Activated CD8-positive, alpha-beta memory T cell treated with anti-CD3 and anti-CD28 coated beads, Interleukin-2, amount 10 ng/mL, durations not matched to agents 7 days and 5 days (primary cell): ENCODE measurements at regions not wholly inside any gene's neighbourhood (a gene's known extent, or its start where the extent isn't known, plus 50 kb on each side); places are given as distances from the start of the nearest gene placed in this dataset.
"Not testable (repeated sequence)": the region's sequence is repeated elsewhere in the genome, so short reads cannot be mapped to it uniquely, and the experiment has no call there.

Source experiments
- ATAC-seq: fragments of 150-1000 bp; cut with Tn5 transposase; one replicate; pipeline ENCODE4 v1.10.0; 2021; ENCODE audit warnings: moderate library complexity
- CTCF ChIA-PET: fragments of 350-600 bp; sonication (Branson Sonifier 250); formaldehyde crosslinking; loops from one replicate; lab custom pipeline; 2021; ENCODE audit warnings: antibody characterized with exemption; lab: Charles Lee
- DNase-seq: peaks from one replicate; pipeline ENCODE4 v3.0.0-alpha.2; 2020
- H3K27ac Mint-ChIP-seq: one replicate; pipeline ENCODE4 v1.8.0; 2021; ENCODE audit warnings: mild to moderate bottlenecking, mixed read lengths
- H3K27me3 Mint-ChIP-seq: one replicate; pipeline ENCODE4 v1.8.0; 2021; ENCODE audit warnings: mixed read lengths
- H3K36me3 Mint-ChIP-seq: one replicate; pipeline ENCODE4 v1.8.0; 2021; ENCODE audit warnings: mild to moderate bottlenecking, mixed read lengths
- H3K4me1 Mint-ChIP-seq: one replicate; pipeline ENCODE4 v1.8.0; 2021; ENCODE audit warnings: mixed read lengths
- H3K4me3 Mint-ChIP-seq: one replicate; pipeline ENCODE4 v1.8.0; 2021; ENCODE audit warnings: mild to moderate bottlenecking, moderate library complexity, mixed read lengths
- H3K9me3 Mint-ChIP-seq: one replicate; pipeline ENCODE4 v1.8.0; 2022; ENCODE audit warnings: low read depth, mixed read lengths

- no peaks in the 10 kb centered on the region for H3K36me3 Mint-ChIP-seq
- DNase-seq (no peak), ATAC-seq (no peak)
- H3K9me3 Mint-ChIP-seq, result no peaks in the 10 kb centered on the region
- no peak overlapping the region for H3K27ac Mint-ChIP-seq
- CTCF ChIA-PET, result no interaction called here
- H3K4me1 Mint-ChIP-seq, result no peaks in the 10 kb centered on the region
- H3K27me3 Mint-ChIP-seq, result no peaks in the 10 kb centered on the region
- no peak overlapping the region for H3K4me3 Mint-ChIP-seq
These were observed 122.3 kb upstream of the NTF3 start for GRCh38 chr12:5309654-5310053.

- DNase-seq (no peak), ATAC-seq (no peak)
- no peaks in the 10 kb centered on the region for H3K36me3 Mint-ChIP-seq
- no peaks in the 10 kb centered on the region for H3K27me3 Mint-ChIP-seq
- H3K9me3 Mint-ChIP-seq, result no peaks in the 10 kb centered on the region
- CTCF ChIA-PET, result no interaction called here
- H3K4me1 Mint-ChIP-seq, result no peaks in the 10 kb centered on the region
- H3K4me3 Mint-ChIP-seq, result no peak overlapping the region
- H3K27ac Mint-ChIP-seq, result no peak overlapping the region
These were observed 121.8 kb upstream of the NTF3 start for GRCh38 chr12:5310151-5310550.

- no peak for ATAC-seq
- no peak for DNase-seq
These were observed 114.4 kb upstream of the NTF3 start for GRCh38 chr12:5317556-5317955.

GRCh38 chr12:5318874-5319273, 113.0 kb upstream of the NTF3 start:
- H3K36me3 Mint-ChIP-seq, result no peaks in the 10 kb centered on the region
- CTCF ChIA-PET, result no interaction called here

More at GRCh38 chr12:5317556-5317955, 114.4 kb upstream of the NTF3 start:
- peaks cover 3% of the 10 kb centered on the region for H3K27me3 Mint-ChIP-seq
- CTCF ChIA-PET, result no interaction called here
- no peak overlapping the region for H3K27ac Mint-ChIP-seq
- H3K36me3 Mint-ChIP-seq, result no peaks in the 10 kb centered on the region
- no peaks in the 10 kb centered on the region for H3K9me3 Mint-ChIP-seq
- H3K4me3 Mint-ChIP-seq, result no peak overlapping the region
- H3K4me1 Mint-ChIP-seq, result no peaks in the 10 kb centered on the region

GRCh38 chr12:5328669-5329517, 103.0 kb upstream of the NTF3 start:
- Mint-ChIP-seq H3K4me1 (no peaks in the 10 kb centered on the region), H3K4me3 (no peak overlapping the region)

More at GRCh38 chr12:5318874-5319273, 113.0 kb upstream of the NTF3 start:
- no peak overlapping the region for H3K27ac Mint-ChIP-seq
- ATAC-seq, result no peak
- H3K27me3 Mint-ChIP-seq, result peaks cover 3% of the 10 kb centered on the region
- DNase-seq, result no peak
- no peak overlapping the region for H3K4me3 Mint-ChIP-seq
- no peaks in the 10 kb centered on the region for H3K4me1 Mint-ChIP-seq
- H3K9me3 Mint-ChIP-seq, result no peaks in the 10 kb centered on the region

GRCh38 chr12:5332551-5332950, 99.4 kb upstream of the NTF3 start:
- H3K4me3 Mint-ChIP-seq, result no peak overlapping the region
- no peaks in the 10 kb centered on the region for H3K4me1 Mint-ChIP-seq
- CTCF ChIA-PET, result no interaction called here
- no peak overlapping the region for H3K27ac Mint-ChIP-seq
- no peaks in the 10 kb centered on the region for H3K36me3 Mint-ChIP-seq
- ATAC-seq (no peak), DNase-seq (no peak)
- H3K27me3 Mint-ChIP-seq, result no peaks in the 10 kb centered on the region
- no peaks in the 10 kb centered on the region for H3K9me3 Mint-ChIP-seq

More at GRCh38 chr12:5328669-5329517, 103.0 kb upstream of the NTF3 start:
- no peaks in the 10 kb centered on the region for H3K9me3 Mint-ChIP-seq
- no peaks in the 10 kb centered on the region for H3K36me3 Mint-ChIP-seq
- ATAC-seq (no peak), DNase-seq (no peak)
- H3K27me3 Mint-ChIP-seq, result no peaks in the 10 kb centered on the region
- no peak overlapping the region for H3K27ac Mint-ChIP-seq
- CTCF ChIA-PET, result no interaction called here

GRCh38 chr12:5333096-5333495, 98.8 kb upstream of the NTF3 start:
- no peak overlapping the region for H3K27ac Mint-ChIP-seq
- DNase-seq (no peak), ATAC-seq (no peak)
- CTCF ChIA-PET, result no interaction called here
- H3K4me1 Mint-ChIP-seq, result no peaks in the 10 kb centered on the region
- H3K36me3 Mint-ChIP-seq, result no peaks in the 10 kb centered on the region
- no peak overlapping the region for H3K4me3 Mint-ChIP-seq
- no peaks in the 10 kb centered on the region for H3K27me3 Mint-ChIP-seq
- H3K9me3 Mint-ChIP-seq, result no peaks in the 10 kb centered on the region

GRCh38 chr12:5335069-5335468, 96.8 kb upstream of the NTF3 start:
- Mint-ChIP-seq H3K36me3 (no peaks in the 10 kb centered on the region), H3K9me3 (no peaks in the 10 kb centered on the region), H3K4me1 (no peaks in the 10 kb centered on the region), H3K27me3 (no peaks in the 10 kb centered on the region), H3K4me3 (no peak overlapping the region), H3K27ac (no peak overlapping the region)
- CTCF ChIA-PET, result no interaction called here
- DNase-seq (no peak), ATAC-seq (no peak)

- H3K27ac Mint-ChIP-seq, H3K4me1 Mint-ChIP-seq, DNase-seq, H3K4me3 Mint-ChIP-seq, CTCF ChIA-PET, H3K27me3 Mint-ChIP-seq, ATAC-seq, H3K9me3 Mint-ChIP-seq, H3K36me3 Mint-ChIP-seq: not testable (repeated sequence)
These were observed 90.8 kb upstream of the NTF3 start for GRCh38 chr12:5341086-5341485.

- Mint-ChIP-seq H3K36me3 (no peaks in the 10 kb centered on the region), H3K27me3 (no peaks in the 10 kb centered on the region), H3K9me3 (no peaks in the 10 kb centered on the region), H3K4me3 (no peak overlapping the region), H3K27ac (no peak overlapping the region), H3K4me1 (no peaks in the 10 kb centered on the region)
- DNase-seq (no peak), ATAC-seq (no peak)
- CTCF ChIA-PET, result no interaction called here
These were observed 88.2 kb upstream of the NTF3 start for GRCh38 chr12:5343711-5344110.

GRCh38 chr12:5344131-5344530, 87.8 kb upstream of the NTF3 start:
- CTCF ChIA-PET, result no interaction called here
- DNase-seq, result no peak
- H3K4me1 Mint-ChIP-seq, result no peaks in the 10 kb centered on the region
- no peak overlapping the region for H3K27ac Mint-ChIP-seq
- H3K9me3 Mint-ChIP-seq, result no peaks in the 10 kb centered on the region
- no peaks in the 10 kb centered on the region for H3K36me3 Mint-ChIP-seq
- no peaks in the 10 kb centered on the region for H3K27me3 Mint-ChIP-seq
- no peak for ATAC-seq
- H3K4me3 Mint-ChIP-seq, result no peak overlapping the region

GRCh38 chr12:5345534-5345933, 86.4 kb upstream of the NTF3 start:
- ATAC-seq, result no peak
- H3K36me3 Mint-ChIP-seq, result no peaks in the 10 kb centered on the region
- no peaks in the 10 kb centered on the region for H3K9me3 Mint-ChIP-seq
- CTCF ChIA-PET, result no interaction called here
- H3K4me3 Mint-ChIP-seq, result no peak overlapping the region
- H3K27me3 Mint-ChIP-seq, result no peaks in the 10 kb centered on the region
- no peak overlapping the region for H3K27ac Mint-ChIP-seq
- DNase-seq, result no peak
- no peaks in the 10 kb centered on the region for H3K4me1 Mint-ChIP-seq

- ATAC-seq (no peak), DNase-seq (no peak)
- CTCF ChIA-PET, result no interaction called here
- no peak overlapping the region for H3K27ac Mint-ChIP-seq
- no peaks in the 10 kb centered on the region for H3K36me3 Mint-ChIP-seq
- no peak overlapping the region for H3K4me3 Mint-ChIP-seq
- no peaks in the 10 kb centered on the region for H3K27me3 Mint-ChIP-seq
- H3K4me1 Mint-ChIP-seq, result no peaks in the 10 kb centered on the region
- peaks cover 2% of the 10 kb centered on the region for H3K9me3 Mint-ChIP-seq
These were observed 83.9 kb upstream of the NTF3 start for GRCh38 chr12:5348057-5348456.

- no peaks in the 10 kb centered on the region for H3K36me3 Mint-ChIP-seq
- H3K4me1 Mint-ChIP-seq, result no peaks in the 10 kb centered on the region
- ATAC-seq, result no peak
- no peak overlapping the region for H3K4me3 Mint-ChIP-seq
- H3K27me3 Mint-ChIP-seq, result no peaks in the 10 kb centered on the region
- H3K9me3 Mint-ChIP-seq, result peaks cover 5% of the 10 kb centered on the region
- H3K27ac Mint-ChIP-seq, result no peak overlapping the region
- no peak for DNase-seq
- CTCF ChIA-PET, result no interaction called here
These were observed 83.4 kb upstream of the NTF3 start for GRCh38 chr12:5348491-5348890.
